CD4-positive, alpha-beta memory T cell (primary cell): ENCODE measurements at regions not wholly inside any gene's neighbourhood (a gene's known extent, or its start where the extent isn't known, plus 50 kb on each side); places are given as distances from the start of the nearest gene placed in this dataset.

Source experiments
- CTCF ChIA-PET: fragments of 350-600 bp; sonication (Branson Sonifier 250); formaldehyde crosslinking; loops from one replicate; lab custom pipeline; 2021; ENCODE audit warnings: inconsistent platforms; ENCODE audit not compliant: partially characterized antibody; lab: Charles Lee
- POLR2A ChIA-PET: fragments of 350-600 bp; sonication (Branson Sonifier 250); formaldehyde crosslinking; loops from one replicate; lab custom pipeline; 2021; ENCODE audit not compliant: partially characterized antibody; lab: Charles Lee
- DNase-seq, 5 donors: peaks; one replicate each; pipeline versions ENCODE4 v3.0.0 to v3.0.0-alpha.2; 2020 to 2022; ENCODE audit warnings: mixed read lengths in 1 of 5
- H3K27ac ChIP-seq: one replicate; pipeline ENCODE4 v1.7.0; 2013; ENCODE audit warnings: low read depth, low read length
- H3K27me3 ChIP-seq: 2 replicates; pipeline ENCODE4 v1.7.0; 2013; ENCODE audit warnings: mild to moderate bottlenecking, low read length, moderate library complexity; ENCODE audit not compliant: insufficient read depth
- H3K36me3 ChIP-seq: 2 replicates; pipeline ENCODE4 v1.7.0; 2013; ENCODE audit warnings: mild to moderate bottlenecking, low read length, moderate library complexity; ENCODE audit not compliant: insufficient read depth
- H3K4me1 ChIP-seq: 2 replicates; pipeline ENCODE4 v1.7.0; 2013; ENCODE audit warnings: mild to moderate bottlenecking, low read length, moderate library complexity; ENCODE audit not compliant: insufficient read depth
- H3K4me3 ChIP-seq, 2 donors: one replicate each; pipeline ENCODE4 v1.7.0; 2013; ENCODE audit warnings: low read length in 2 of 2, mild to moderate bottlenecking in 1 of 2
- H3K9me3 ChIP-seq, 2 donors: one replicate each; pipeline ENCODE4 v1.7.0; 2013; ENCODE audit warnings: low read length in 2 of 2, control low read depth in 1 of 2; ENCODE audit not compliant: control insufficient read depth in 1 of 2
- H3K27ac Mint-ChIP-seq, 7 donors: one replicate each; pipeline ENCODE4 v1.8.0; 2020 to 2021; ENCODE audit warnings: mixed read lengths in 7 of 7, mild to moderate bottlenecking in 6 of 7, inconsistent platforms in 3 of 7, moderate library complexity in 3 of 7
- H3K27me3 Mint-ChIP-seq, 2 donors: one replicate each; pipeline ENCODE4 v1.8.0; 2020 to 2021; ENCODE audit warnings: mixed read lengths in 2 of 2
- H3K36me3 Mint-ChIP-seq, 2 donors: one replicate each; pipeline ENCODE4 v1.8.0; 2020 to 2021; ENCODE audit warnings: mixed read lengths in 2 of 2, inconsistent platforms in 1 of 2, mild to moderate bottlenecking in 1 of 2
- H3K4me1 Mint-ChIP-seq, 4 donors: one replicate each; pipeline ENCODE4 v1.8.0; 2020 to 2021; ENCODE audit warnings: mixed read lengths in 4 of 4, mild to moderate bottlenecking in 1 of 4
- H3K4me3 Mint-ChIP-seq, 8 donors: one replicate each; pipeline ENCODE4 v1.8.0; 2020 to 2021; ENCODE audit warnings: mixed read lengths in 8 of 8, mild to moderate bottlenecking in 7 of 8, moderate library complexity in 6 of 8, inconsistent platforms in 3 of 8
- H3K9me3 Mint-ChIP-seq, 8 donors: one replicate each; pipeline ENCODE4 v1.8.0; 2020 to 2021; ENCODE audit warnings: mixed read lengths in 8 of 8, mild to moderate bottlenecking in 5 of 8, inconsistent platforms in 3 of 8, moderate library complexity in 1 of 8
- intact Hi-C: fragments of 100-400 bp; cut with micrococcal nuclease; formaldehyde crosslinking; loops from one replicate; pipeline ENCODE4 v1.15.1; 2023

DNA sequence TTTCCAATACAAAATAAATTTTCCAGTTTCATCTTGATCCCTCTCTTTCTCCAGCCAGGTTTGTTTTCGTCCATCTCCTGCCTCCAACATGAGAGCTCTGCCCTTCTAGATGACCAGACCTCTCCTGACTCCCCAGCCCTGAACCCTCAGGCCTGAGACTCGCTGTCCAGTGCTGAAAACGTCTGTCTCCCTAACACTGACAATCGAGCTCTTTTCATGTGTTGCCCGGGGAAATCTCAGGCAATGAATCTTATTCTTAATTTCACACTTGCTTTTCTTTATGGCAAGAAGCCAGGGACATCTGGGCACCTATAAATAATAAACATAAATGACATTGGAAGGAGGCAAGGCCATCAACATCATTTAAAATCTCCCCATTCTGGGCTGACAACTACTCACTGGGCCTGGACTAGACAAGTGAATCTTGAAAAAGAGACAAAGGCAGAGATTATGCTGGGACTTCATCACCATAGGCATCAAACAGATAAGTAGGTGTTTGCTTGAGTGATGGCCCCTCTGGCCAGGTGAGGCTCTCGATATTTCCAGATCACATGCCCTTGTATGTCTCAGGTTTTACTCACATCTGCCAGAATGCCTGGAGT lies 274.5 kb upstream of the B3GAT1 start:
- Mint-ChIP-seq H3K9me3 (no peaks in the 10 kb centered on the region), H3K27ac (no peak overlapping the region), H3K4me3 (no peak overlapping the region), H3K36me3 (no peaks in the 10 kb centered on the region), H3K27me3 (peaks cover 13 to 23% of the 10 kb centered on the region in 2 donors), H3K4me1 (no peaks in the 10 kb centered on the region)
- Histone ChIP-seq H3K9me3 (no peaks in the 10 kb centered on the region), H3K27ac (no peak overlapping the region), H3K4me3 (no peak overlapping the region), H3K36me3 (no peaks in the 10 kb centered on the region), H3K4me1 (no peaks in the 10 kb centered on the region), H3K27me3 (no peaks in the 10 kb centered on the region)
- no peak for DNase-seq
- intact Hi-C loops: no loop called here
- CTCF ChIA-PET: no interaction called here
- POLR2A ChIA-PET: no interaction called here

DNA sequence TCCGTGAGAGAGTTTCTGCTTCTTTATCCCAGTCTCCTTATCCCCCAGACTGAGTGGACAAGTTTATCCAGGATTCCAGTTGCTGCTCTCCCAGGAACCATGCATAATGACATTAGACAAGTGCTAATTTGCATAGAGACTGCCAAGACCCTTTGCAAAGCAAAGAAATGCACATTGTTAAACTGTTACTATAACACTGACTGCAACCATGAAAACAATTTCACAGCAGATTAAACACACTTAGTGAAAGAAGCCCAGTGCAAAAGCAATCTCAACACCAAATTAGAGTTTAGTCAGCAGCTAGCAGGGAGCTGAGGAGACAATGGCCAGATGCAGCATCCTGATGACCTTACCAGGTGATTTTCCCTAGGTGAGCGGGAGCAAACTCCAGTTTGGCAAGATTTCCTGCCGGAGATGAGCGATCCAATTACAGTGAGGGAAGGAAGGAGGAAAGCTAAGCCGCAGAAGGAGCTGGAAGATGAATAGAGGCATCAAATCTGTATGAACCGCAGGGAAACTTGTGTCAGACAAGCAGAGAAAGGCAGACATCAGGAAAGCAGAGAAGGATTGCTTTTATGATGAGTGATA lies 273.8 kb upstream of the B3GAT1 start:
- CTCF ChIA-PET: no interaction called here
- DNase-seq: no peak
- no peak overlapping the region for H3K27ac ChIP-seq
- no peak overlapping the region for H3K4me3 ChIP-seq
- no peaks in the 10 kb centered on the region for H3K27me3 ChIP-seq
- Mint-ChIP-seq H3K9me3 (no peaks in the 10 kb centered on the region), H3K36me3 (no peaks in the 10 kb centered on the region), H3K4me3 (no peak overlapping the region), H3K4me1 (no peaks in the 10 kb centered on the region), H3K27me3 (peaks cover 9 to 18% of the 10 kb centered on the region in 2 donors), H3K27ac (no peak overlapping the region)
- no peaks in the 10 kb centered on the region for H3K4me1 ChIP-seq
- no peaks in the 10 kb centered on the region for H3K36me3 ChIP-seq
- POLR2A ChIA-PET: no interaction called here
- H3K9me3 ChIP-seq: no peaks in the 10 kb centered on the region
- intact Hi-C loops: no loop called here

DNA sequence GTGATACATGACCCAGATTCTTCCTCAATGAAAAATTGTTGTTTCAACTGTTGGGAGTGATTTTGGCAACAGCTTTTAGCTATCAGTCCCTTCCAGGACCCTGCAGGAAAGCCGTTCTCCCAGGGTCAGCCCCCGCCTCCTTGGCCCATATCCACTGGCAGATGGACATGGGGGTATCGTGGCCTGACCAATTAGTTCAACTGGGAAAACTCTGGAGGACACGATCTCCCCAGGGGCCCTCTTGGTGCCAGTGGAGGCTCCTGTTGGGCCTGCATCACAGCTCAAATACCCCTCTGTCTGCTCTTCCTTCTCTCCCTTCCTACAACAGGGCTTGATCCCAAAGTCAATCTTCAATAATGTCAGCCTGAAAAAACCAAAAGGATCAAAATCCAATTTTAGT lies 272.5 kb upstream of the B3GAT1 start:
- Histone ChIP-seq H3K36me3 (no peaks in the 10 kb centered on the region), H3K4me1 (no peaks in the 10 kb centered on the region), H3K27ac (no peak overlapping the region), H3K4me3 (no peak overlapping the region), H3K27me3 (no peaks in the 10 kb centered on the region), H3K9me3 (no peaks in the 10 kb centered on the region)
- Mint-ChIP-seq H3K4me3 (no peak overlapping the region), H3K27me3 (peaks cover 7 to 13% of the 10 kb centered on the region in 2 donors), H3K36me3 (no peaks in the 10 kb centered on the region), H3K27ac (no peak overlapping the region), H3K9me3 (no peaks in the 10 kb centered on the region), H3K4me1 (no peaks in the 10 kb centered on the region)
- ChIA-PET CTCF (no interaction called here), POLR2A (no interaction called here)
- no peak for DNase-seq
- intact Hi-C loops: no loop called here

DNA sequence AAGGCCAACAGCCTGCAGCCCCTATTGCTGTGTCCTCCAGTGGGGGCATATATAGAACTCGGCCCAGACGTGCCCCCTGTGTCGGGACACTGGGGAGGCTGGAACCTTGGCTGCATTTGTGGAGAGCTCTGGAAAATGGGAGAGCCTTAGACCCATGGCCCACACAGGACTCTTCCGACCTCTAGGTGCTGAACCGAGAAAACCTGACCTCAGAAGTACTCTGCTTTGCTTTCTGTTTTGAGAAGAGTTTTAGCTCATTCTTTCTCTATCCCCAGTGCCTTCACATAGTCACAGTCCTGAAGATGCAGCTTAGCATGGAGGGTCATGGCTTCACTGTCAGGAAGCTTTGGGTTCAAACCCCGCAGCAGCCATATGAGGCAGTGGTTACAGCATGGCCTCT lies 271.8 kb upstream of the B3GAT1 start:
- H3K27ac Mint-ChIP-seq: no peak overlapping the region
- no peaks in the 10 kb centered on the region for H3K4me1 ChIP-seq
- CTCF ChIA-PET: no interaction called here
- no peak for DNase-seq
- H3K4me3 ChIP-seq: no peak overlapping the region
- no peaks in the 10 kb centered on the region for H3K4me1 Mint-ChIP-seq
- intact Hi-C loops: no loop called here
- no peak overlapping the region for H3K27ac ChIP-seq
- no peak overlapping the region for H3K4me3 Mint-ChIP-seq
- peaks cover 4 to 11% of the 10 kb centered on the region in 2 donors for H3K27me3 Mint-ChIP-seq
- H3K9me3 Mint-ChIP-seq: no peaks in the 10 kb centered on the region
- H3K36me3 Mint-ChIP-seq: no peaks in the 10 kb centered on the region
- no peaks in the 10 kb centered on the region for H3K27me3 ChIP-seq
- no peaks in the 10 kb centered on the region for H3K9me3 ChIP-seq
- no peaks in the 10 kb centered on the region for H3K36me3 ChIP-seq
- POLR2A ChIA-PET: no interaction called here

DNA sequence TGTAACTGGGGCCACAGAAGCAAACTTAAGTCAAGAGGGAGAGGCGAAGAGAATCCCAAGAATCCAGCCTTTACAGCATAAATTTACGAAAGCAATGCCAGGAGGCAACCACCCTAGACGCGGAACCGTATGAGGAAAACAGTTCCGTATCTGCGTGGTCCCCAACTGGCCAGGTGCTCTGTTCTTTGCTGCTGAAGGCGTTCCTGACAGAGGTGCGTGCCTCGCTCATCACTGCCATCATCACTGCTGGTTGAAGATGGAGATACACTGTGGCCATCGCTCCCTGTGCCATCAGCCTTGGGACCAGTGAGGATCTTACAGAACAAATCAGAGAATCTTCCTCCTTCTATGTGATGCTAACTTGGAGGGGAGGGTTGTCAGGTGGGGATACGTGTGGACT lies 270.5 kb upstream of the B3GAT1 start:
- ChIA-PET CTCF (no interaction called here), POLR2A (no interaction called here)
- Mint-ChIP-seq H3K36me3 (no peaks in the 10 kb centered on the region), H3K9me3 (no peaks in the 10 kb centered on the region), H3K4me1 (no peaks in the 10 kb centered on the region), H3K27ac (no peak overlapping the region), H3K27me3 (peaks cover 3 to 11% of the 10 kb centered on the region in 2 donors), H3K4me3 (no peak overlapping the region)
- Histone ChIP-seq H3K4me3 (no peak overlapping the region), H3K27ac (no peak overlapping the region), H3K9me3 (no peaks in the 10 kb centered on the region), H3K27me3 (no peaks in the 10 kb centered on the region), H3K4me1 (no peaks in the 10 kb centered on the region), H3K36me3 (no peaks in the 10 kb centered on the region)
- intact Hi-C loops: no loop called here
- DNase-seq: no peak

DNA sequence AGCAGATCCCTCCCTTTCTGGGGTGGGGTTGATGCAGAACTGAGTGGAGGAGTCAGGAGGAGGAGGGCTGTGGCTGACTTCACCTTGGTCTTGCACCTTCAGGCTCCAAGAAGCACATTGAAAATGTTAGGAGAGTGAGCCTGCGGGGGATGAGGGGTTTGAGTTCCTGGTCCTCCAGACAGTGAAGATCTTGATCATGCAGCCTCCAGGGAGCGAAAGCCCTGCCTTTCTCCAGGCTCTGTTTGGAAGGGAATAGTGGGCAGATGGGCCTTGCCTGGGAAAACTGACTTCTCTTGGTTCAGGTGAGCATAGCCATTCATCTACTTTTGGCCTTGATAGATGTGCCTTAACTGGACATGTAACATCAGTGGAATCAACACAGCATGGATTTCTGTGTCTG lies 267.6 kb upstream of the B3GAT1 start:
- H3K27ac ChIP-seq: no peak overlapping the region
- H3K4me1 ChIP-seq: no peaks in the 10 kb centered on the region
- Mint-ChIP-seq H3K4me1 (no peaks in the 10 kb centered on the region), H3K36me3 (no peaks in the 10 kb centered on the region), H3K4me3 (no peak overlapping the region), H3K27me3 (peaks cover 3 to 11% of the 10 kb centered on the region in 2 donors), H3K27ac (no peak overlapping the region), H3K9me3 (no peaks in the 10 kb centered on the region)
- ChIA-PET CTCF (no interaction called here), POLR2A (no interaction called here)
- intact Hi-C loops: no loop called here
- no peaks in the 10 kb centered on the region for H3K36me3 ChIP-seq
- no peaks in the 10 kb centered on the region for H3K9me3 ChIP-seq
- H3K4me3 ChIP-seq: no peak overlapping the region
- H3K27me3 ChIP-seq: no peaks in the 10 kb centered on the region
- DNase-seq: no peak

DNA sequence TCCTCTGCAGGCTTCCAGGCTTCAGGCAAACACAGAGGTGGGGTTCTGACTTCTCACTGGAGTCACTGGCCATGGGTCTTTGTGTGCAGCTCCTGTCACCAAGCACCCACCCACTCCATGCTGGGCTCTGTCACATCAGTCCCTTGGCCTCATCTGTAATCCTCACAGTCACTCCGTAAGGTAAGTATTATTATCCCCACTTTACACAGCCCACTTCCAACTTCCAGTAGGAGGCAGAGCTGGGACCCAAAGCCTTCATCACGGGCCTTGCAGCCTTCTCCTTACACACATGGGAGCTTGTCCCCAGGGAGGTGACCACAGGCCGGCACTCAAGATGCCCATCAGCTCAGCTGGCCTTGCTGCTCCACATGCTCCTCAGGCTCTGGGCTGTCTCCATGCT lies 266.7 kb upstream of the B3GAT1 start:
- no peaks in the 10 kb centered on the region for H3K4me1 Mint-ChIP-seq
- intact Hi-C loops: no loop called here
- no peak overlapping the region for H3K27ac Mint-ChIP-seq

More for the DNA sequence above, 266.7 kb upstream of the B3GAT1 start:
- Mint-ChIP-seq H3K4me3 (no peak overlapping the region), H3K27me3 (peaks cover 3 to 11% of the 10 kb centered on the region in 2 donors), H3K36me3 (no peaks in the 10 kb centered on the region), H3K9me3 (no peaks in the 10 kb centered on the region)
- Histone ChIP-seq H3K9me3 (no peaks in the 10 kb centered on the region), H3K27ac (no peak overlapping the region), H3K36me3 (no peaks in the 10 kb centered on the region), H3K27me3 (no peaks in the 10 kb centered on the region), H3K4me1 (no peaks in the 10 kb centered on the region), H3K4me3 (no peak overlapping the region)
- POLR2A ChIA-PET: no interaction called here
- CTCF ChIA-PET: no interaction called here
- DNase-seq: no peak
